HL-60 (cell line): ENCODE measurements at regions not wholly inside any gene's neighbourhood (a gene's known extent, or its start where the extent isn't known, plus 50 kb on each side); places are given as distances from the start of the nearest gene placed in this dataset.

Experiments
- DNase-seq, 2 experiments: peaks; one replicate each; pipeline ENCODE4 v3.0.0-alpha.2; 2010 to 2020; ENCODE audit warnings: low read depth in 1 of 2, low spot score in 1 of 2
- H3K27ac ChIP-seq: fragments of 250-450 bp; sonication (Bioruptor Pico); replicated peaks from 2 replicates; pipeline ENCODE4 v1.5.1; 2020; ENCODE audit warnings: mild to moderate bottlenecking, moderate library complexity
- H3K27me3 ChIP-seq: fragments of 250-450 bp; sonication (Bioruptor Pico); 2 replicates; pipeline ENCODE4 v1.5.1; 2021; ENCODE audit warnings: mild to moderate bottlenecking, moderate library complexity; ENCODE audit not compliant: insufficient read depth, poor library complexity, severe bottlenecking
- H3K4me3 ChIP-seq: replicated peaks from 2 replicates; pipeline ENCODE4 v1.5.1; 2011; ENCODE audit warnings: mild to moderate bottlenecking, control low read depth, low read length; ENCODE audit not compliant: insufficient read depth
- CTCF ChIP-seq: IDR thresholded peaks from one replicate; pipeline ENCODE4 v1.5.1; 2011; ENCODE audit warnings: low read length, control low read depth, inconsistent platforms; ENCODE audit not compliant: insufficient read depth
- GABPA ChIP-seq: IDR thresholded peaks from 2 replicates; pipeline ENCODE4 v1.6.1; 2012; ENCODE audit warnings: low read depth
- POLR2AphosphoS5 ChIP-seq: IDR thresholded peaks from 2 replicates; pipeline ENCODE4 v1.6.1; 2012; ENCODE audit warnings: low read depth
- REST ChIP-seq: IDR thresholded peaks from 2 replicates; pipeline ENCODE4 v1.6.1; 2012; ENCODE audit warnings: low read depth; ENCODE audit not compliant: insufficient replicate concordance
- SPI1 ChIP-seq: IDR thresholded peaks from 2 replicates; pipeline ENCODE4 v1.6.1; 2012; ENCODE audit warnings: low read depth, mild to moderate bottlenecking, borderline replicate concordance

- Histone ChIP-seq H3K4me3 (no peak overlapping the region), H3K27ac (no peak overlapping the region), H3K27me3 (no peaks in the 10 kb centered on the region)
- no peak for TF ChIP-seq SPI1
- no peak for TF ChIP-seq REST
- no peak for TF ChIP-seq POLR2AphosphoS5
- TF ChIP-seq CTCF = no peak
- TF ChIP-seq GABPA = no peak
- no peak for DNase-seq
These were observed 565.7 kb downstream of the ZEB2 start for GRCh38 chr2:143954186-143954585.

GRCh38 chr2:143953451-143954030, 566.4 kb downstream of the ZEB2 start:
- Histone ChIP-seq H3K27me3 (no peaks in the 10 kb centered on the region), H3K27ac (no peak overlapping the region), H3K4me3 (no peak overlapping the region)
- no peak for TF ChIP-seq GABPA
- no peak for TF ChIP-seq REST
- TF ChIP-seq CTCF = no peak
- TF ChIP-seq SPI1 = no peak
- no peak for TF ChIP-seq POLR2AphosphoS5
- no peak for DNase-seq

GRCh38 chr2:143952536-143952935, 567.4 kb downstream of the ZEB2 start:
- Histone ChIP-seq H3K27ac (no peak overlapping the region), H3K27me3 (no peaks in the 10 kb centered on the region), H3K4me3 (no peak overlapping the region)
- no peak for TF ChIP-seq REST
- no peak for TF ChIP-seq POLR2AphosphoS5
- TF ChIP-seq SPI1 = no peak
- no peak for DNase-seq
